Activated CD4-positive, alpha-beta T cell treated with anti-CD3 and anti-CD28 coated beads, Interleukin-2, amount 10 ng/mL, durations not matched to agents 7 days and 5 days (primary cell): ENCODE measurements at regions not wholly inside any gene's neighbourhood (a gene's known extent, or its start where the extent isn't known, plus 50 kb on each side); places are given as distances from the start of the nearest gene placed in this dataset.
"Not testable (repeated sequence)": the region's sequence is repeated elsewhere in the genome, so short reads cannot be mapped to it uniquely, and the experiment has no call there.

Experiments used
- CTCF ChIA-PET: fragments of 350-600 bp; sonication (Branson Sonifier 250); formaldehyde crosslinking; loops from one replicate; lab custom pipeline; 2021; ENCODE audit warnings: antibody characterized with exemption; lab: Charles Lee
- POLR2A ChIA-PET: fragments of 350-600 bp; sonication (Branson Sonifier 250); formaldehyde crosslinking; loops from one replicate; lab custom pipeline; 2021; ENCODE audit warnings: antibody characterized with exemption; lab: Charles Lee
- DNase-seq: peaks from one replicate; pipeline ENCODE4 v3.0.0-alpha.2; 2020
- H3K27ac Mint-ChIP-seq: one replicate; pipeline ENCODE4 v1.8.0; 2021; ENCODE audit warnings: mild to moderate bottlenecking, moderate library complexity, mixed read lengths
- H3K27me3 Mint-ChIP-seq: one replicate; pipeline ENCODE4 v1.8.0; 2021; ENCODE audit warnings: mixed read lengths
- H3K36me3 Mint-ChIP-seq: one replicate; pipeline ENCODE4 v1.8.0; 2021; ENCODE audit warnings: low read depth, mixed read lengths
- H3K4me1 Mint-ChIP-seq: one replicate; pipeline ENCODE4 v1.8.0; 2021; ENCODE audit warnings: mixed read lengths
- H3K4me3 Mint-ChIP-seq: one replicate; pipeline ENCODE4 v1.8.0; 2021; ENCODE audit warnings: mild to moderate bottlenecking, moderate library complexity, mixed read lengths
- H3K9me3 Mint-ChIP-seq: one replicate; pipeline ENCODE4 v1.8.0; 2021; ENCODE audit warnings: mixed read lengths

- Mint-ChIP-seq H3K36me3 (no peaks in the 10 kb centered on the region), H3K27ac (no peak overlapping the region), H3K27me3 (no peaks in the 10 kb centered on the region), H3K4me3 (no peak overlapping the region), H3K9me3 (peaks cover 3% of the 10 kb centered on the region), H3K4me1 (no peaks in the 10 kb centered on the region)
- POLR2A ChIA-PET, result no interaction called here
- no peak for DNase-seq
- CTCF ChIA-PET, result no interaction called here
These were observed 108.2 kb upstream of the SETMAR start for GRCh38 chr3:4195006-4195405.

GRCh38 chr3:4196506-4197147, 106.5 kb upstream of the SETMAR start:
- DNase-seq, result no peak
- CTCF ChIA-PET, result no interaction called here
- no peaks in the 10 kb centered on the region for H3K27me3 Mint-ChIP-seq
- no peaks in the 10 kb centered on the region for H3K4me1 Mint-ChIP-seq
- POLR2A ChIA-PET, result no interaction called here
- no peak overlapping the region for H3K27ac Mint-ChIP-seq
- no peak overlapping the region for H3K4me3 Mint-ChIP-seq
- peaks cover 3% of the 10 kb centered on the region for H3K9me3 Mint-ChIP-seq
- H3K36me3 Mint-ChIP-seq, result no peaks in the 10 kb centered on the region

- CTCF ChIA-PET, result no interaction called here
- H3K36me3 Mint-ChIP-seq, result no peaks in the 10 kb centered on the region
These were observed 105.5 kb upstream of the SETMAR start for GRCh38 chr3:4197670-4198069.

GRCh38 chr3:4198491-4198890, 104.7 kb upstream of the SETMAR start:
- Mint-ChIP-seq H3K4me3 (no peak overlapping the region), H3K9me3 (no peaks in the 10 kb centered on the region), H3K27me3 (no peaks in the 10 kb centered on the region), H3K4me1 (no peaks in the 10 kb centered on the region), H3K27ac (no peak overlapping the region), H3K36me3 (no peaks in the 10 kb centered on the region)
- POLR2A ChIA-PET, result no interaction called here
- CTCF ChIA-PET, result no interaction called here
- no peak for DNase-seq

More at GRCh38 chr3:4197670-4198069, 105.5 kb upstream of the SETMAR start:
- H3K27me3 Mint-ChIP-seq, result no peaks in the 10 kb centered on the region
- H3K4me3 Mint-ChIP-seq, result no peak overlapping the region
- H3K4me1 Mint-ChIP-seq, result no peaks in the 10 kb centered on the region
- no peak overlapping the region for H3K27ac Mint-ChIP-seq
- no peak for DNase-seq
- no peaks in the 10 kb centered on the region for H3K9me3 Mint-ChIP-seq
- POLR2A ChIA-PET, result no interaction called here

- POLR2A ChIA-PET, result interaction anchor here (0.7 kb wide), 1 partner anchor 13 kb away, joined by 3 read pairs; no protein-coding TSS in a partner anchor
- H3K27me3 Mint-ChIP-seq, DNase-seq, H3K27ac Mint-ChIP-seq, CTCF ChIA-PET, H3K9me3 Mint-ChIP-seq, H3K4me1 Mint-ChIP-seq, H3K4me3 Mint-ChIP-seq, H3K36me3 Mint-ChIP-seq: not testable (repeated sequence)
These were observed 98.4 kb upstream of the SETMAR start for GRCh38 chr3:4204776-4205175.

GRCh38 chr3:4207672-4208071, 95.5 kb upstream of the SETMAR start:
- Mint-ChIP-seq H3K27ac (no peak overlapping the region), H3K4me1 (no peaks in the 10 kb centered on the region), H3K4me3 (no peak overlapping the region), H3K9me3 (peaks cover 8% of the 10 kb centered on the region), H3K27me3 (no peaks in the 10 kb centered on the region), H3K36me3 (no peaks in the 10 kb centered on the region)
- no peak for DNase-seq
- CTCF ChIA-PET, result no interaction called here
- POLR2A ChIA-PET, result no interaction called here

- no peaks in the 10 kb centered on the region for H3K4me1 Mint-ChIP-seq
- H3K27me3 Mint-ChIP-seq, result no peaks in the 10 kb centered on the region
- peaks cover 8% of the 10 kb centered on the region for H3K9me3 Mint-ChIP-seq
- H3K36me3 Mint-ChIP-seq, result no peaks in the 10 kb centered on the region
- H3K4me3 Mint-ChIP-seq, result no peak overlapping the region
- H3K27ac Mint-ChIP-seq, result no peak overlapping the region
- ChIA-PET CTCF (no interaction called here), POLR2A (no interaction called here)
- no peak for DNase-seq
These were observed 94.6 kb upstream of the SETMAR start for GRCh38 chr3:4208556-4208955.

GRCh38 chr3:4211610-4212009, 91.6 kb upstream of the SETMAR start:
- Mint-ChIP-seq H3K4me3 (no peak overlapping the region), H3K4me1 (no peaks in the 10 kb centered on the region), H3K36me3 (no peaks in the 10 kb centered on the region), H3K9me3 (peaks cover 15% of the 10 kb centered on the region), H3K27ac (no peak overlapping the region), H3K27me3 (no peaks in the 10 kb centered on the region)
- ChIA-PET POLR2A (no interaction called here), CTCF (interaction anchor here (0.6 kb wide), 1 partner anchor 926 kb away, joined by 3 read pairs; no protein-coding TSS in a partner anchor)
- DNase-seq, result no peak

GRCh38 chr3:4213420-4213819, 89.7 kb upstream of the SETMAR start:
- H3K4me3 Mint-ChIP-seq, H3K27me3 Mint-ChIP-seq, CTCF ChIA-PET, POLR2A ChIA-PET, DNase-seq, H3K27ac Mint-ChIP-seq, H3K36me3 Mint-ChIP-seq, H3K4me1 Mint-ChIP-seq: not testable (repeated sequence)
- H3K9me3 Mint-ChIP-seq, result peaks cover 15% of the 10 kb centered on the region

- POLR2A ChIA-PET, H3K36me3 Mint-ChIP-seq, H3K4me1 Mint-ChIP-seq, H3K27me3 Mint-ChIP-seq, H3K27ac Mint-ChIP-seq, CTCF ChIA-PET, DNase-seq, H3K4me3 Mint-ChIP-seq: not testable (repeated sequence)
- H3K9me3 Mint-ChIP-seq, result peaks cover 12% of the 10 kb centered on the region
These were observed 86.2 kb upstream of the SETMAR start for GRCh38 chr3:4216974-4217373.

GRCh38 chr3:4218456-4219226, 84.5 kb upstream of the SETMAR start:
- POLR2A ChIA-PET, result no interaction called here
- peaks cover 7% of the 10 kb centered on the region for H3K9me3 Mint-ChIP-seq
- no peaks in the 10 kb centered on the region for H3K27me3 Mint-ChIP-seq

GRCh38 chr3:4219227-4219568, 84.0 kb upstream of the SETMAR start:
- H3K36me3 Mint-ChIP-seq, result no peaks in the 10 kb centered on the region
- H3K4me3 Mint-ChIP-seq, result no peak overlapping the region
- H3K9me3 Mint-ChIP-seq, result peaks cover 3% of the 10 kb centered on the region
- no peaks in the 10 kb centered on the region for H3K4me1 Mint-ChIP-seq
- POLR2A ChIA-PET, result no interaction called here
- no peak overlapping the region for H3K27ac Mint-ChIP-seq
- no peak for DNase-seq
- CTCF ChIA-PET, result no interaction called here
- no peaks in the 10 kb centered on the region for H3K27me3 Mint-ChIP-seq

More at GRCh38 chr3:4218456-4219226, 84.5 kb upstream of the SETMAR start:
- Mint-ChIP-seq H3K27ac (no peak overlapping the region), H3K4me3 (no peak overlapping the region), H3K36me3 (no peaks in the 10 kb centered on the region), H3K4me1 (no peaks in the 10 kb centered on the region)
- CTCF ChIA-PET, result no interaction called here
- DNase-seq, result no peak

- Mint-ChIP-seq H3K9me3 (peaks cover 2% of the 10 kb centered on the region), H3K27ac (no peak overlapping the region), H3K36me3 (no peaks in the 10 kb centered on the region), H3K4me3 (no peak overlapping the region), H3K4me1 (no peaks in the 10 kb centered on the region), H3K27me3 (no peaks in the 10 kb centered on the region)
- ChIA-PET CTCF (no interaction called here), POLR2A (no interaction called here)
- DNase-seq, result no peak
These were observed 83.1 kb upstream of the SETMAR start for GRCh38 chr3:4220065-4220464.
